ENCODE measurements at regions not wholly inside any gene's neighbourhood (a gene's known extent, or its start where the extent isn't known, plus 50 kb on each side); places are given as distances from the start of the nearest gene placed in this dataset.

GRCh38 chrX:44744799-44745198, 99.0 kb upstream of the DUSP21 start:
- Histone ChIP-seq H3K56ac (ENCODE audit: extremely low read depth, insufficient read depth, low read length) (no peak overlapping the region), H3K27me3 (ENCODE audit: control insufficient read depth, insufficient read depth, low read length) (peaks cover 3% of the 10 kb centered on the region), H3K9ac (ENCODE audit: low read depth, low read length) (no peak overlapping the region), H4K5ac (ENCODE audit: low read depth, low read length) (no peak overlapping the region), H2AFZ (replicated peaks; ENCODE audit: low read length, poor library complexity) (no peak overlapping the region), H4K8ac (ENCODE audit: low read depth in 2 of 2, low read length in 2 of 2) (no peak overlapping the region), H3K79me1 (ENCODE audit: low read depth in 1 of 2, low read length in 2 of 2) (no peaks in the 10 kb centered on the region), H3K4me1 (ENCODE audit: control insufficient read depth, insufficient read depth, low read length) (no peaks in the 10 kb centered on the region), H3K18ac (ENCODE audit: low read depth, low read length) (no peak overlapping the region), H3K14ac (replicated peaks; ENCODE audit: low read depth, low read length) (no peak overlapping the region), H2AK9ac (replicated peaks; ENCODE audit: low read depth, low read length, poor library complexity) (no peak overlapping the region), H3K9me1 (ENCODE audit: insufficient read depth, low read length) (no peaks in the 10 kb centered on the region), H3K23ac (ENCODE audit: low read depth, low read length) (no peak overlapping the region), H4K20me1 (ENCODE audit: insufficient read depth, low read length) (no peaks in the 10 kb centered on the region), H3K36me3 (ENCODE audit: control insufficient read depth, insufficient read depth, low read length) (no peaks in the 10 kb centered on the region), H2BK15ac (ENCODE audit: low read depth, low read length) (no peak overlapping the region), H2BK20ac (ENCODE audit: low read depth, low read length) (no peak overlapping the region), H4K91ac (ENCODE audit: insufficient read depth, low read depth, low read length) (no peak overlapping the region), H2BK5ac (ENCODE audit: low read depth, low read length, poor library complexity, severe bottlenecking) (no peak overlapping the region), H3K9me3 (ENCODE audit: control insufficient read depth, insufficient read depth, low read length) (no peaks in the 10 kb centered on the region), H2AK5ac (ENCODE audit: low read depth, low read length) (no peak overlapping the region), H3K4me3 (ENCODE audit: insufficient read depth, low read depth, low read length) (no peak overlapping the region), H2BK120ac (ENCODE audit: low read depth, low read length) (no peak overlapping the region), H3K4me2 (ENCODE audit: low read depth, low read length) (no peak overlapping the region), H3K27ac (ENCODE audit: insufficient read depth, low read length) (no peak overlapping the region), H3K4ac (ENCODE audit: low read depth, low read length) (no peak overlapping the region)
- no TSS peak for BruUV-seq (replicated peaks)
- dilution Hi-C loops (cut with HindIII; ENCODE audit: low sequenced_read_pairs, unreplicated experiment): no loop called here
- ATAC-seq (ENCODE audit: low read depth): no peak
- CTCF ChIA-PET: no interaction called here
- TF ChIP-seq SMC3 (IDR thresholded peaks at IDR 0.05; ENCODE audit: low read depth, low read length) (no peak), MAZ (IDR thresholded peaks at IDR 0.05; ENCODE audit: borderline replicate concordance, low read depth, low read length) (no peak), RFX5 (IDR thresholded peaks at IDR 0.05; ENCODE audit: low read depth, low read length) (no peak), POLR2A (IDR thresholded peaks at IDR 0.05; ENCODE audit: low read depth, low read length) (no peak), USF2 (IDR thresholded peaks at IDR 0.05; ENCODE audit: low read depth, low read length) (no peak), CHD1 (IDR thresholded peaks at IDR 0.05; ENCODE audit: low read depth, low read length) (no peak), CTCF (conservative IDR thresholded peaks at IDR 0.05; ENCODE audit: low read depth, low read length) (no peak), CEBPB (IDR thresholded peaks at IDR 0.05; ENCODE audit: low read depth, low read length) (no peak), FOS (IDR thresholded peaks at IDR 0.05; ENCODE audit: low read depth, low read length) (no peak), NFE2L2 (IDR thresholded peaks at IDR 0.05; ENCODE audit: low read depth, low read length) (no peak)
- POLR2A ChIA-PET (ENCODE audit: unreplicated experiment): no interaction called here
- intact Hi-C loops (cut with micrococcal nuclease): no loop called here
- no CpG with 5 or more reads among the region's 3 CpGs for WGBS, 2 experiments (ENCODE audit: extremely low coverage in 2 of 2, insufficient read length in 1 of 2)
- no peak for DNase-seq
- in situ Hi-C loops (cut with MboI; ENCODE audit: low sequenced_read_pairs): no loop called here

Data from IMR-90 (cell line).